ENCODE measurements at regions not wholly inside any gene's neighbourhood (a gene's known extent, or its start where the extent isn't known, plus 50 kb on each side); places are given as distances from the start of the nearest gene placed in this dataset.

DNA sequence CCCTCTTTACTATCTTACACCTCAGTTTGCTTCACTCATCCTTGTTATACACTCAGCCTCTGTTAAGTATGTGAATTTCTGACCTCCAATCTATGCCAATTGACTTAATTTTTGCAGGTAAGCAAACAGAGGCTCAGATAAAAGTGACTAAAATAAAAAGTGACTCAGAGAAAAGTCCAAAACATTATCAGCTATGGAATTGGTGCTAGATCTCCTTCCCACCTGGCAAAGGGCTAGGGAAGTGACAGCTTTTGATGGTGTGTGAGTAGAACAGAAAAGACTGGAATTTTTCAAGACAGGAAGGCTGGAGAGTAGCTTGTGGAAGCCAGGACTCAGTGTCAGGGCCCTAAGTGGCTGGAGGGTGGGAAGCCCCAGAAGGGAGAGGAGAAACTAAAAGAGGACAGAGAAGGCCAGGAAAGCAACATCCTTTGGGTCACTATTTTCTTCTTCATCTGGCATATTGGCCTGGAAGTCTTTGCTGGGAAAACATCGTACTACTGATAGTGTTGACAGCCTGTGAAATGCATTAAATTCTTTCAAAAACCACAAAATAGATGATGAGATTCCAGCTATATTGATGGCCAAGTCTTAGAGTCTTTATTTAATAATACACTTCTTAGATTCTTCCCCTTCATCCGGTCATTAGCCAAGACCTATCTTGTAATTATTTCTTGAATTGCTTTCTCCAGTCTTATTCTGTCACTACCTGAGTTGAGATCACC, 392.8 kb downstream of the RAPGEF2 start:
- Histone ChIP-seq H3K4me1 (no peaks in the 10 kb centered on the region), H3K27me3 (ENCODE audit: control insufficient read depth, insufficient read depth, low read length) (no peaks in the 10 kb centered on the region), H3K79me2 (no peaks in the 10 kb centered on the region), H3K9me3 (ENCODE audit: control insufficient read depth, low read length) (no peaks in the 10 kb centered on the region), H3K9ac (no peak overlapping the region), H3K36me3 (ENCODE audit: control insufficient read depth, insufficient read depth, low read length) (no peaks in the 10 kb centered on the region), H3K4me3 (ENCODE audit: low read depth, low read length) (no peak overlapping the region), H3K4me2 (ENCODE audit: low read length) (no peak overlapping the region), H2AFZ (no peak overlapping the region), H3K27ac (no peak overlapping the region)
- TF ChIP-seq, protein P1, sequence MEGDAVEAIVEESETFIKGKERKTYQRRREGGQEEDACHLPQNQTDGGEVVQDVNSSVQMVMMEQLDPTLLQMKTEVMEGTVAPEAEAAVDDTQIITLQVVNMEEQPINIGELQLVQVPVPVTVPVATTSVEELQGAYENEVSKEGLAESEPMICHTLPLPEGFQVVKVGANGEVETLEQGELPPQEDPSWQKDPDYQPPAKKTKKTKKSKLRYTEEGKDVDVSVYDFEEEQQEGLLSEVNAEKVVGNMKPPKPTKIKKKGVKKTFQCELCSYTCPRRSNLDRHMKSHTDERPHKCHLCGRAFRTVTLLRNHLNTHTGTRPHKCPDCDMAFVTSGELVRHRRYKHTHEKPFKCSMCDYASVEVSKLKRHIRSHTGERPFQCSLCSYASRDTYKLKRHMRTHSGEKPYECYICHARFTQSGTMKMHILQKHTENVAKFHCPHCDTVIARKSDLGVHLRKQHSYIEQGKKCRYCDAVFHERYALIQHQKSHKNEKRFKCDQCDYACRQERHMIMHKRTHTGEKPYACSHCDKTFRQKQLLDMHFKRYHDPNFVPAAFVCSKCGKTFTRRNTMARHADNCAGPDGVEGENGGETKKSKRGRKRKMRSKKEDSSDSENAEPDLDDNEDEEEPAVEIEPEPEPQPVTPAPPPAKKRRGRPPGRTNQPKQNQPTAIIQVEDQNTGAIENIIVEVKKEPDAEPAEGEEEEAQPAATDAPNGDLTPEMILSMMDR (IDR thresholded peaks at IDR 0.05) = no peak

DNA sequence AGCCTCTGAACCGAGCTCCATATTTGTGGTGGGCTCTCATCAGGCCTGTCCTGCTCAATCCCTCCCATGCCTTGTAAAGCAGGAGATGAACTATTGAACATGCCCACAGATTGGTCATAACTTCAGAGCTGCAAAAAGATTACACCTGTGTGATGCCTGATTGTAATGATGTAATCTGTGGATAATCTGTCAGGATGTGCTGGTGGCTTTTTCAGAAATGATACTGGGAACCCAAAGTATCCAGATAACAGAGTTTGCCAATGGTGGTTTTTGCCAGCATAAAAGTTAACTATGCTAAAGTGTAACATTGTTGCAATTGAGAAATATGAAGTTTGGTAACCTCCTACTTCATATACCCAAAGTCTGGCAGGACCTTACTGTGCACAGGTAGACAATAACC, 393.4 kb downstream of the RAPGEF2 start:
- no peak overlapping the region for H3K9ac ChIP-seq
- H3K27me3 ChIP-seq (ENCODE audit: control insufficient read depth, insufficient read depth, low read length) = no peaks in the 10 kb centered on the region
- no peak overlapping the region for H3K27ac ChIP-seq
- no peak overlapping the region for H2AFZ ChIP-seq
- no peaks in the 10 kb centered on the region for H3K79me2 ChIP-seq
- H3K4me3 ChIP-seq (ENCODE audit: low read depth, low read length) = no peak overlapping the region
- H3K9me3 ChIP-seq (ENCODE audit: control insufficient read depth, low read length) = no peaks in the 10 kb centered on the region
- no peaks in the 10 kb centered on the region for H3K4me1 ChIP-seq
- TF ChIP-seq, protein P1 (IDR thresholded peaks at IDR 0.05) = no peak
- H3K36me3 ChIP-seq (ENCODE audit: control insufficient read depth, insufficient read depth, low read length) = no peaks in the 10 kb centered on the region
- H3K4me2 ChIP-seq (ENCODE audit: low read length) = no peak overlapping the region

DNA sequence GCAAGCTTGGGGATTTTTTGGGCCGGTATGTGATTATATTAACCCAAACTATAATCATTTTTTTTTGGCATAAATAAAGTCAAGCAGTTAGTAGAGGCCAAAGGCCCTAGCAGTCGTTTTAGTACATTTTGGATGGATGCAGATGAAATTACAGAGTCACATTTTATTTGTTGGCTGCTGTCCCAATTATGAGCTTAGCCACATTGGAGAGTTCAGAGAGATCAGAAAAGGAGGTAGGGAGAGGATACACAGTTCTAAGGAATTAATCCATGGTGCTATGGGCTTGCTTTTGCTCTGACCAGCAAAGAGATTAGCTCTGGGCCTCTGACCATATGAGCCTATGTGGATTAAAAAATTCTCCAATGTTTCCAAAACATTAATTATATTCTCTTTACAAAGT, 395.1 kb downstream of the RAPGEF2 start:
- TF ChIP-seq, protein P1 (IDR thresholded peaks at IDR 0.05) = no peak

DNA sequence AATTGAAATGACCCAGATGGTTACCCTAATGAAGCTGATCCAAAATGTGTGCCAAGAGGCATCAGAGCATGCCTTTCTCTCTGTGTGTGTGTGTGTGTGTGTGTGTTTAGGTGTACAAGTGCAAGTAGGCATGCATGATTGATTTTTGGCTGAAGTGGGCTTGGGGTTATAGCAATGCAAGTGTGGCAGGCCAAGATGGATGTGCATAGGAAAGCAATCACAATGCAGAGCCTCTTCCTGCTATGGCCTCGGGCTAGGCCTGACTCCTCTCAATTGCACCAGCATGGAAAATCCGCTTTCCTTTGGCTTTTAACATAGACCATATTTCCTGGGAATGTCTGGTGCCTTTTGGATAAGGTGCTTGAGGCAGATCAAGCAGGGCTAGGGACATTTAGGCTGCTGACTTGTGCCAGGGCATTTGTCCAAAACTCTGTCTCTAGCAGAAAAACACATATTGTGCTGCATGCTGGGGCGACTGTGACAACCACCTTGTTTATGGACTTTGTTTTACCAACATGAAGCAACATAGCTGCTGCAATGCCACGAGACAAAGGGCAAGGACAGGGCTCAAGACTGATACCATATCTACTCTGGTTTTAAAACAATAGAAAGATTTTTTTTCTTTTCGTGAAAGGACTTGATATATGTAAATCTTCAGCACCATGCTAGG, 395.7 kb downstream of the RAPGEF2 start:
- Histone ChIP-seq H3K36me3 (ENCODE audit: control insufficient read depth, insufficient read depth, low read length) (no peaks in the 10 kb centered on the region), H3K4me3 (ENCODE audit: low read depth, low read length) (no peak overlapping the region), H3K27ac (no peak overlapping the region), H3K4me1 (no peaks in the 10 kb centered on the region), H3K4me2 (ENCODE audit: low read length) (no peak overlapping the region), H3K27me3 (ENCODE audit: control insufficient read depth, insufficient read depth, low read length) (no peaks in the 10 kb centered on the region), H3K9ac (no peak overlapping the region), H3K9me3 (ENCODE audit: control insufficient read depth, low read length) (no peaks in the 10 kb centered on the region), H3K79me2 (no peaks in the 10 kb centered on the region), H2AFZ (no peak overlapping the region)
- TF ChIP-seq, protein P1 (IDR thresholded peaks at IDR 0.05) = no peak

More for the DNA sequence above, 395.1 kb downstream of the RAPGEF2 start:
- H3K27me3 ChIP-seq (ENCODE audit: control insufficient read depth, insufficient read depth, low read length) = no peaks in the 10 kb centered on the region
- H3K4me2 ChIP-seq (ENCODE audit: low read length) = no peak overlapping the region
- no peaks in the 10 kb centered on the region for H3K36me3 ChIP-seq (ENCODE audit: control insufficient read depth, insufficient read depth, low read length)
- no peaks in the 10 kb centered on the region for H3K9me3 ChIP-seq (ENCODE audit: control insufficient read depth, low read length)
- H3K9ac ChIP-seq = no peak overlapping the region
- no peaks in the 10 kb centered on the region for H3K4me1 ChIP-seq
- H3K79me2 ChIP-seq = no peaks in the 10 kb centered on the region
- no peak overlapping the region for H2AFZ ChIP-seq
- no peak overlapping the region for H3K27ac ChIP-seq
- H3K4me3 ChIP-seq (ENCODE audit: low read depth, low read length) = no peak overlapping the region

Measured in parathyroid adenoma (tissue), 2 donors.